Lower lobe of right lung (tissue), 2 donors: ENCODE measurements at regions not wholly inside any gene's neighbourhood (a gene's known extent, or its start where the extent isn't known, plus 50 kb on each side); places are given as distances from the start of the nearest gene placed in this dataset.
"Not testable (repeated sequence)": the region's sequence is repeated elsewhere in the genome, so short reads cannot be mapped to it uniquely, and the experiment has no call there.

Source experiments
- ATAC-seq, 2 donors: fragments of 200-7000 bp; cut with Tn5 transposase; one replicate each; pipeline ENCODE4 v1.9.1; 2020 to 2022; ENCODE audit warnings: mild to moderate bottlenecking in 2 of 2, moderate library complexity in 2 of 2
- DNase-seq: peaks from one replicate; pipeline ENCODE4 v3.0.0-alpha.2; 2020
- H3K27ac ChIP-seq: fragments of 200-600 bp; one replicate; pipeline ENCODE4 v1.8.0; 2022
- H3K27me3 ChIP-seq: fragments of 200-600 bp; one replicate; pipeline ENCODE4 v1.8.0; 2022; ENCODE audit warnings: low read depth
- H3K36me3 ChIP-seq: fragments of 200-600 bp; one replicate; pipeline ENCODE4 v1.8.0; 2022; ENCODE audit warnings: mild to moderate bottlenecking
- H3K4me1 ChIP-seq: fragments of 200-600 bp; one replicate; pipeline ENCODE4 v1.8.0; 2022
- H3K4me3 ChIP-seq: fragments of 200-600 bp; one replicate; pipeline ENCODE4 v1.8.0; 2022; ENCODE audit warnings: mild to moderate bottlenecking
- H3K9me3 ChIP-seq: fragments of 200-600 bp; one replicate; pipeline ENCODE4 v1.8.0; 2022
- CTCF ChIP-seq: fragments of 200-600 bp; IDR thresholded peaks from one replicate; pipeline ENCODE4 v1.8.0; 2022; ENCODE audit warnings: antibody characterized with exemption, mild to moderate bottlenecking
- intact Hi-C: fragments of 100-400 bp; cut with DNase I; formaldehyde crosslinking; loops from one replicate; pipeline ENCODE4 v1.11.0; 2022
- donor health status: DM: no; HTN: yes; CAD: no; lungs with severe emphysema.

- no peak for TF ChIP-seq CTCF
- H3K36me3 ChIP-seq, result no peaks in the 10 kb centered on the region
- H3K27ac ChIP-seq, result no peak overlapping the region
- H3K4me1 ChIP-seq, result no peaks in the 10 kb centered on the region
- intact Hi-C loops, result no loop called here
- no peaks in the 10 kb centered on the region for H3K9me3 ChIP-seq
- H3K27me3 ChIP-seq, result no peaks in the 10 kb centered on the region
- H3K4me3 ChIP-seq, result no peak overlapping the region
- DNase-seq (no peak), ATAC-seq (no peak)
These were observed 109.1 kb upstream of the SPATA12 start for GRCh38 chr3:56951366-56951765.

GRCh38 chr3:56945378-56945777, 115.1 kb upstream of the SPATA12 start:
- H3K27ac ChIP-seq, DNase-seq, ATAC-seq, H3K9me3 ChIP-seq, H3K36me3 ChIP-seq, H3K4me1 ChIP-seq, intact Hi-C loops, H3K27me3 ChIP-seq, H3K4me3 ChIP-seq: not testable (repeated sequence)

- no peaks in the 10 kb centered on the region for H3K36me3 ChIP-seq
- TF ChIP-seq CTCF, result no peak
- no peaks in the 10 kb centered on the region for H3K9me3 ChIP-seq
- intact Hi-C loops, result no loop called here
- H3K4me3 ChIP-seq, result no peak overlapping the region
- DNase-seq (no peak), ATAC-seq (no peak)
- peaks cover 9% of the 10 kb centered on the region for H3K4me1 ChIP-seq
- H3K27me3 ChIP-seq, result no peaks in the 10 kb centered on the region
- no peak overlapping the region for H3K27ac ChIP-seq
These were observed 117.9 kb upstream of the SPATA12 start for GRCh38 chr3:56942523-56942922.

- H3K9me3 ChIP-seq, result no peaks in the 10 kb centered on the region
These were observed 119.5 kb upstream of the SPATA12 start for GRCh38 chr3:56940976-56941375.

GRCh38 chr3:56940321-56940720, 120.1 kb upstream of the SPATA12 start:
- ATAC-seq (no peak), DNase-seq (no peak)
- H3K27ac ChIP-seq, result no peak overlapping the region
- TF ChIP-seq CTCF, result no peak
- no peaks in the 10 kb centered on the region for H3K9me3 ChIP-seq
- peaks cover 9% of the 10 kb centered on the region for H3K4me1 ChIP-seq
- no peak overlapping the region for H3K4me3 ChIP-seq
- intact Hi-C loops, result no loop called here
- no peaks in the 10 kb centered on the region for H3K36me3 ChIP-seq
- no peaks in the 10 kb centered on the region for H3K27me3 ChIP-seq

More at GRCh38 chr3:56940976-56941375, 119.5 kb upstream of the SPATA12 start:
- H3K4me1 ChIP-seq, result peaks cover 9% of the 10 kb centered on the region
- no peaks in the 10 kb centered on the region for H3K27me3 ChIP-seq
- intact Hi-C loops, result no loop called here
- TF ChIP-seq CTCF, result no peak
- no peak overlapping the region for H3K4me3 ChIP-seq
- no peaks in the 10 kb centered on the region for H3K36me3 ChIP-seq
- ATAC-seq (no peak), DNase-seq (no peak)
- H3K27ac ChIP-seq, result no peak overlapping the region

GRCh38 chr3:56939834-56940233, 120.6 kb upstream of the SPATA12 start:
- intact Hi-C loops, result no loop called here
- Histone ChIP-seq H3K4me3 (no peak overlapping the region), H3K4me1 (peaks cover 9% of the 10 kb centered on the region), H3K36me3 (no peaks in the 10 kb centered on the region), H3K9me3 (no peaks in the 10 kb centered on the region), H3K27me3 (no peaks in the 10 kb centered on the region), H3K27ac (no peak overlapping the region)
- DNase-seq (no peak), ATAC-seq (no peak)
- no peak for TF ChIP-seq CTCF
